NT2/D1 (cell line): ENCODE measurements at regions not wholly inside any gene's neighbourhood (a gene's known extent, or its start where the extent isn't known, plus 50 kb on each side); places are given as distances from the start of the nearest gene placed in this dataset.

Experiments
- SUZ12 ChIP-seq: IDR thresholded peaks from 2 replicates; pipeline ENCODE4 v1.6.1; 2011; ENCODE audit not compliant: insufficient read length, insufficient read depth; ENCODE audit errors: extremely low read depth
- YY1 ChIP-seq: IDR thresholded peaks from 2 replicates; pipeline ENCODE4 v1.6.1; 2011; ENCODE audit not compliant: insufficient read length, insufficient read depth
- ZNF274 ChIP-seq: IDR thresholded peaks from 2 replicates; pipeline ENCODE4 v1.6.1; 2011; ENCODE audit warnings: mild to moderate bottlenecking, low read depth, low read length

GRCh38 chr18:30860741-30861140, 181.8 kb downstream of the DSC3 start:
- TF ChIP-seq YY1, result no peak
- TF ChIP-seq ZNF274, result no peak
- TF ChIP-seq SUZ12, result no peak
